T-cell (primary cell): ENCODE measurements at regions not wholly inside any gene's neighbourhood (a gene's known extent, or its start where the extent isn't known, plus 50 kb on each side); places are given as distances from the start of the nearest gene placed in this dataset.
"Not testable (repeated sequence)": the region's sequence is repeated elsewhere in the genome, so short reads cannot be mapped to it uniquely, and the experiment has no call there.

Source experiments
- ATAC-seq, 4 experiments: fragments of 200-7000 bp in 3 of 4; fragments of 150-1000 bp in 1 of 4; cut with Tn5 transposase; replicated peaks in 1 of 4; 1 replicate in 3 of 4; 2 replicates in 1 of 4; pipeline ENCODE4 v1.10.0; 2021; ENCODE audit warnings: moderate library complexity in 3 of 4, mild to moderate bottlenecking in 2 of 4, moderate number of reproducible peaks in 1 of 4
- CTCF ChIA-PET, 2 donors: fragments of 300-600 bp; sonication (Branson Sonifier 250); formaldehyde crosslinking; loops; one replicate each; lab custom pipeline; 2022; ENCODE audit warnings: antibody characterized with exemption in 2 of 2; lab: Charles Lee
- POLR2A ChIA-PET, 2 donors: fragments of 300-600 bp; sonication (Branson Sonifier 250); formaldehyde crosslinking; loops; one replicate each; lab custom pipeline; 2022; ENCODE audit warnings: antibody characterized with exemption in 2 of 2; lab: Charles Lee
- DNase-seq, 35 experiments: peaks; one replicate each; pipeline versions ENCODE4 v3.0.0 to v3.0.0-alpha.2; 2013 to 2023
- H3K27ac ChIP-seq: one replicate; pipeline ENCODE4 v1.5.1; 2013; ENCODE audit warnings: low read length
- H3K27me3 ChIP-seq, 2 experiments: replicated peaks in 1 of 2; 1 replicate in 1 of 2; 2 replicates in 1 of 2; pipeline versions ENCODE4 v1.6.1 to v1.7.0; 2013; ENCODE audit warnings: low read length in 1 of 2, mixed read lengths in 1 of 2; ENCODE audit not compliant: control insufficient read depth in 2 of 2, insufficient read depth in 2 of 2; ENCODE audit errors: extremely low read depth in 1 of 2
- H3K36me3 ChIP-seq, 2 donors: 1 replicate in 1 of 2; 2 replicates in 1 of 2; pipeline versions ENCODE4 v1.6.1 to v1.7.0; 2013; ENCODE audit warnings: low read length in 1 of 2; ENCODE audit not compliant: control insufficient read depth in 2 of 2, insufficient read depth in 1 of 2; ENCODE audit errors: extremely low read depth in 1 of 2
- H3K4me1 ChIP-seq, 2 experiments: 1 replicate in 1 of 2; 2 replicates in 1 of 2; pipeline versions ENCODE4 v1.6.1 to v1.7.0; 2013; ENCODE audit warnings: low read length in 2 of 2, mixed read lengths in 1 of 2; ENCODE audit not compliant: insufficient read depth in 2 of 2, control insufficient read depth in 1 of 2; ENCODE audit errors: extremely low read depth in 1 of 2
- H3K4me3 ChIP-seq, 2 donors: 1 replicate in 1 of 2; 2 replicates in 1 of 2; pipeline versions ENCODE4 v1.5.1 to v1.7.0; 2013; ENCODE audit warnings: mild to moderate bottlenecking in 2 of 2, low read length in 1 of 2, moderate library complexity in 1 of 2; ENCODE audit not compliant: control insufficient read depth in 1 of 2; ENCODE audit errors: extremely low read depth in 1 of 2
- H3K9me3 ChIP-seq: 2 replicates; pipeline ENCODE4 v1.7.0; 2013
- H3K27ac Mint-ChIP-seq, 2 donors: one replicate each; pipeline ENCODE4 v1.8.0; 2020 to 2021; ENCODE audit warnings: mild to moderate bottlenecking in 2 of 2, mixed read lengths in 2 of 2
- H3K27me3 Mint-ChIP-seq, 2 donors: one replicate each; pipeline ENCODE4 v1.8.0; 2021 to 2022; ENCODE audit warnings: mixed read lengths in 2 of 2
- H3K36me3 Mint-ChIP-seq: one replicate; pipeline ENCODE4 v1.8.0; 2021; ENCODE audit warnings: mixed read lengths
- H3K4me1 Mint-ChIP-seq, 3 donors: one replicate each; pipeline ENCODE4 v1.8.0; 2020 to 2022; ENCODE audit warnings: mixed read lengths in 3 of 3, mild to moderate bottlenecking in 1 of 3
- H3K4me3 Mint-ChIP-seq, 3 donors: one replicate each; pipeline ENCODE4 v1.8.0; 2020 to 2022; ENCODE audit warnings: mild to moderate bottlenecking in 3 of 3, mixed read lengths in 3 of 3, moderate library complexity in 3 of 3
- H3K9me3 Mint-ChIP-seq, 3 donors: one replicate each; pipeline ENCODE4 v1.8.0; 2020 to 2022; ENCODE audit warnings: mixed read lengths in 3 of 3
- WGBS: methylation state at CpG from one replicate; pipeline ENCODE4 v1.1.5; 2013; ENCODE audit warnings: missing lambda C conversion rate; ENCODE audit not compliant: insufficient coverage; 5-methylcytosine and 5-hydroxymethylcytosine counted together

DNA sequence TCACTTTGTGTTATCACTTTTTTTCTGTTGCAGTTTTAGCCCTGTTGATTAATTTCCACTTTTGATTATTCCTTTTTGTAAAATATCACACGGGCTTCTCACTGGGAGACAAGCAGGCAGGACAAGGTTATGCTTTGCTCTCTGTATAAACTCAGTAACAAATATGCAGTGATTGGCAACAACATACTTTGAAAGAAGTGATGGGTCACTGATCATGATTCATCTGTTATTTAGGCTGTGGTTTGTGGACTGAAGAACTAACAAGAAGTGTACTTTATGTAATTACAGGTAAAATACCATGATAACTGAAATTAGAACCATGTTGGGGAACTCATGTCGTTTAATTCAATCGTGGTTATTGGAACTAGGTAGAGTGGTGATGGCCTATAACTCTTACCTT, 62.1 kb upstream of the ABI1 start:
- POLR2A ChIA-PET, H3K4me3 ChIP-seq, H3K27me3 ChIP-seq, H3K4me3 Mint-ChIP-seq, H3K27ac ChIP-seq, H3K4me1 Mint-ChIP-seq, H3K36me3 Mint-ChIP-seq, H3K36me3 ChIP-seq, H3K9me3 Mint-ChIP-seq, DNase-seq, H3K9me3 ChIP-seq, H3K27ac Mint-ChIP-seq, H3K27me3 Mint-ChIP-seq, ATAC-seq, H3K4me1 ChIP-seq: not testable (repeated sequence)
- CTCF ChIA-PET, result interaction anchor here in 1 of 2 donors (0.8 kb wide), 1 partner anchor 442 kb away, joined by 4 read pairs; no protein-coding TSS in a partner anchor
- whole genome bisulfite sequencing, result no CpG with 5 or more reads among the region's 3 CpGs

DNA sequence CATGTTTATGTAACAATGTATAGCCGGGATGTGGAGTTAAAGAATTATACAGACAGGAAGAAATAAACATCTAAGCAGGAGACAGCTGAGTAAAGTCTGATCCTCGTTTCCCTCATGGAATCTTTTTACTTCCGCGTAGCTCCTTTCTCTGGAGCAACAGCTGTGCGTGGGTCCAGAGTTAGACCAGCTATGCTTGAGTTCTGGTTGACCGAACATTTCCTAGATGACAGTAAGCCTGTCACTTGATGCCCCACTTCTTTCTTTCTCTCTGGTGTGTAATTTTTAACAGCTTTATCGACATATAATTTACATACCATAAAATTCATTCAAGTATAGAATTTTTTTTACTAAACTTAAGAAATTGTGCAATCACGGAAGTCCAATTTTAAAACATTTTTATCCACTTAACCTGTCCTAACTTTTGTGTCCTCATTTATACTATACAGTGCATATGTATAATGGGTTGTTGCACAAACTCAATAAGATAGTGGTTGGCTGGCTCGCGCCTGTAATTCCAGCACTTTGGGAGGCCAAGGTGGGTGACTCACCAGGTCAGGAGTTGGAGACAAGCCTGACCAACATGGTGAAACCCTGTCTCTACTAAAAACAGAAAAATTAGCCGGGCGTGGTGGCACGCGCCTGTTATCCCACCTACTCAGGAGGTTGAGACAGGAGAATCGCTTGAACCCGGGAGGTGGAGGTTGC, 58.5 kb upstream of the ABI1 start:
- H3K4me3 Mint-ChIP-seq, CTCF ChIA-PET, H3K36me3 Mint-ChIP-seq, H3K4me1 ChIP-seq, H3K27ac Mint-ChIP-seq, H3K4me1 Mint-ChIP-seq, POLR2A ChIA-PET, H3K4me3 ChIP-seq, DNase-seq, H3K9me3 ChIP-seq, H3K36me3 ChIP-seq, H3K27ac ChIP-seq, H3K27me3 ChIP-seq, H3K27me3 Mint-ChIP-seq, ATAC-seq, H3K9me3 Mint-ChIP-seq: not testable (repeated sequence)
- WGBS, result no CpG with 5 or more reads among the region's 16 CpGs

DNA sequence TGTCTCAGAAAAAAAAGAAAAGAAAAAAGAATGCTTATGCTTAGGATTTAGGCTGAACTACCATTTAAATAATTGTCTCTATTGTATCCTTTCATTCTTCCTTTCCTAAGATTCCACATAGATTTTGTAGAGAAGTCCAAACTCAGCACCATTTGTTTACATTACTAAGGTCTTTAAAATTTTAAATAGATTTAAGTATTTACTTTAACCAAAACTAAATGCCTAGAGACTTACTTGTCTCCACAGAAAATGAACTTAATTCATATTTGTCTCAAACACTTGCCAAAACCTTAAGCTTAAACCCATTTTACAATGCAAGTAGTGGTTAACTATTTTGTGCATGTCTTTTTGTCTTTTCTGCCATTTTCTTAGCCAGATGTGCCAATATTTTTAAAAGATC, 54.1 kb upstream of the ABI1 start:
- Histone ChIP-seq H3K27ac (no peak overlapping the region), H3K4me3 (no peak overlapping the region), H3K27me3 (no peaks in the 10 kb centered on the region), H3K36me3 (no peaks in the 10 kb centered on the region), H3K9me3 (no peaks in the 10 kb centered on the region), H3K4me1 (no peaks in the 10 kb centered on the region)
- CTCF ChIA-PET, result interaction anchor here in 1 of 2 donors (0.6 kb wide), 1 partner anchor 319 kb away, joined by 4 read pairs; no protein-coding TSS in a partner anchor
- no peak for DNase-seq
- no peaks in the 10 kb centered on the region for H3K9me3 Mint-ChIP-seq
- H3K4me1 Mint-ChIP-seq, result no peaks in the 10 kb centered on the region
- H3K27me3 Mint-ChIP-seq, result no peaks in the 10 kb centered on the region
- POLR2A ChIA-PET, result no interaction called here
- no peak overlapping the region for H3K27ac Mint-ChIP-seq
- ATAC-seq, result no peak
- H3K36me3 Mint-ChIP-seq, result no peaks in the 10 kb centered on the region
- H3K4me3 Mint-ChIP-seq, result no peak overlapping the region

DNA sequence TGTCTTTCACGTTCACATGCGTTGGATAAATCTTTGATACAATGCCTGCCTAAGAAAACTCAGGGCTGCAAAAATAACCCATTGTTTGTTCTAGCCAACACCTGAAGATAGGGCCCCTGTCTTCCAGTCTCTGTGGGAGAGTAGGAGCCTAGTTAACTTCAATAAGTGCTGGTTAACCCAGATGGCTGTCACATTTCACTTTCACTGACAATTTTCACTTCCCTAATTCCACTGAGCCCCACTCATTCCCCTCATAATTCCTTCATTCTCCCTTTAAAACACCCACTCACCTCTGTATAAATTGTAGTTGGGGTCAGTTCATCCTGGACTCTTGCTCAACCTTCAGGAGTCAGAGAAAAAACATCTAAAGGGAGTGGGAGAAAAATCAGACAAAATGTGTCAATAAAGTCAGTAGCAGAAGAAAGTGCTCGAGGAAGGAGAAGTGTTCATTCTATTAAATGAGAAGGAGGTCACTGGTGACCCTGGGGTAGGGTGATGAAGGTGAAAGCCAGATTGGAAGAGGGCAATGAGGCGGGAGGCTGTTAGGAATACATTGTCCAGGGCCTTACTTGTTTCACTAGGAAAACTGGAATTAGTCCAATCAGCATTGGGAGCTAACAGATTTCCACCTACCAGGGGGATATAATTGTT, 51.2 kb upstream of the ABI1 start:
- Histone ChIP-seq H3K9me3 (no peaks in the 10 kb centered on the region), H3K36me3 (no peaks in the 10 kb centered on the region), H3K4me1 (no peaks in the 10 kb centered on the region), H3K27me3 (no peaks in the 10 kb centered on the region), H3K4me3 (no peak overlapping the region), H3K27ac (no peak overlapping the region)
- 53% methylated on average over 2 of the region's 4 CpGs for WGBS
- ChIA-PET POLR2A (no interaction called here), CTCF (no interaction called here)
- DNase-seq (no peak), ATAC-seq (no peak)
- Mint-ChIP-seq H3K36me3 (no peaks in the 10 kb centered on the region), H3K4me1 (no peaks in the 10 kb centered on the region), H3K9me3 (no peaks in the 10 kb centered on the region), H3K27me3 (no peaks in the 10 kb centered on the region), H3K27ac (no peak overlapping the region), H3K4me3 (no peak overlapping the region)
